SK-N-SH (cell line): ENCODE measurements at regions not wholly inside any gene's neighbourhood (a gene's known extent, or its start where the extent isn't known, plus 50 kb on each side); places are given as distances from the start of the nearest gene placed in this dataset.

Source experiments
- CTCF ChIA-PET: fragments of 300-600, 350-600 bp; formaldehyde crosslinking; extraction: SDS; loops from one replicate; lab custom pipeline; 2021; lab: Yijun Ruan, JAX
- POLR2A ChIA-PET: fragments of 350-600 bp; sonication (Branson Sonifier 250); formaldehyde crosslinking; extraction: SDS; loops from one replicate; lab custom pipeline; 2020; ENCODE audit warnings: antibody characterized with exemption, inconsistent platforms; lab: Yijun Ruan, JAX
- DNase-seq: peaks from one replicate; pipeline ENCODE4 v3.0.0; 2012
- H2AFZ ChIP-seq: fragments of 200-600 bp; sonication (generic); 2 replicates; pipeline ENCODE4 v1.8.1; 2016; ENCODE audit warnings: antibody characterized with exemption, mild to moderate bottlenecking, low read depth
- H3F3A ChIP-seq: fragments of 200-600 bp; sonication (generic); replicated peaks from 2 replicates; pipeline ENCODE3; 2016; ENCODE audit warnings: antibody characterized with exemption, mild to moderate bottlenecking; ENCODE audit not compliant: insufficient read depth
- H3K27ac ChIP-seq, 2 experiments: fragments of 200-500 bp in 1 of 2; fragments of 200-600 bp in 1 of 2; sonication (Bioruptor generic) in 1 of 2; sonication (generic), shearing (Covaris generic) in 1 of 2; 2 replicates each; pipeline versions ENCODE4 v1.5.1 to v1.6.1; 2014 to 2016; ENCODE audit warnings: low read depth in 2 of 2, inconsistent platforms in 1 of 2, low read length in 1 of 2, mild to moderate bottlenecking in 1 of 2, mixed read lengths in 1 of 2
- H3K27me3 ChIP-seq: fragments of 200-600 bp; sonication (generic), shearing (Covaris generic); 2 replicates; pipeline ENCODE4 v1.6.1; 2016; ENCODE audit warnings: mixed run types; ENCODE audit not compliant: insufficient read depth
- H3K36me3 ChIP-seq, 2 experiments: fragments of 200-500 bp in 1 of 2; fragments of 200-600 bp in 1 of 2; sonication (Bioruptor generic) in 1 of 2; sonication (generic) in 1 of 2; replicated peaks in 1 of 2; 2 replicates each; pipeline versions ENCODE3 to v1.5.1; 2014 to 2016; ENCODE audit warnings: low read length in 1 of 2, mild to moderate bottlenecking in 1 of 2; ENCODE audit not compliant: insufficient read depth in 2 of 2, control insufficient read depth in 1 of 2
- H3K4me1 ChIP-seq, 2 experiments: fragments of 200-500 bp in 1 of 2; fragments of 200-600 bp in 1 of 2; sonication (Bioruptor generic) in 1 of 2; sonication (generic), shearing (Covaris generic) in 1 of 2; 2 replicates each; pipeline versions ENCODE4 v1.5.1 to v1.6.1; 2014 to 2016; ENCODE audit warnings: low read depth in 1 of 2, low read length in 1 of 2, mixed run types in 1 of 2; ENCODE audit not compliant: insufficient read depth in 2 of 2, control insufficient read depth in 1 of 2
- H3K4me2 ChIP-seq: fragments of 200-600 bp; sonication (generic), shearing (Covaris generic); 2 replicates; pipeline ENCODE4 v1.6.1; 2017; ENCODE audit warnings: mixed run types
- H3K4me3 ChIP-seq, 2 experiments: fragments of 200-500 bp in 1 of 2; fragments of 200-600 bp in 1 of 2; sonication (Bioruptor generic) in 1 of 2; sonication (generic), shearing (Covaris generic) in 1 of 2; 2 replicates each; pipeline versions ENCODE4 v1.5.1 to v1.8.1; 2014 to 2016; ENCODE audit warnings: low read depth in 2 of 2, inconsistent platforms in 1 of 2, low read length in 1 of 2, mild to moderate bottlenecking in 1 of 2, mixed read lengths in 1 of 2, moderate library complexity in 1 of 2
- H3K79me2 ChIP-seq: fragments of 200-600 bp; sonication (generic); 2 replicates; pipeline ENCODE4 v1.8.1; 2017; ENCODE audit warnings: mild to moderate bottlenecking; ENCODE audit not compliant: insufficient read depth
- H3K9ac ChIP-seq: fragments of 200-600 bp; sonication (generic); 2 replicates; pipeline ENCODE4 v1.6.1; 2017; ENCODE audit warnings: mixed run types
- H3K9me2 ChIP-seq: fragments of 200-600 bp; sonication (generic); 2 replicates; pipeline ENCODE4 v1.6.1; 2017; ENCODE audit warnings: mixed run types
- H3K9me3 ChIP-seq: fragments of 200-600 bp; sonication (generic); 2 replicates; pipeline ENCODE4 v1.6.1; 2017; ENCODE audit warnings: mixed run types, mild to moderate bottlenecking, moderate library complexity
- H4K20me1 ChIP-seq: fragments of 200-600 bp; sonication (generic); 2 replicates; pipeline ENCODE4 v1.6.1; 2017; ENCODE audit warnings: mild to moderate bottlenecking, mixed run types; ENCODE audit not compliant: insufficient read depth
- FOXJ3 ChIP-seq: sonication (generic); formaldehyde crosslinking; IDR thresholded peaks from 2 replicates; pipeline ENCODE4 v1.5.1; 2020; ENCODE audit warnings: mild to moderate bottlenecking, missing genetic modification reagents
- FOXM1 ChIP-seq: IDR thresholded peaks from 2 replicates; pipeline ENCODE4 v1.4.0; 2012; ENCODE audit warnings: low read depth, mild to moderate bottlenecking
- GATA2 ChIP-seq: sonication (generic); formaldehyde crosslinking; IDR thresholded peaks from 2 replicates; pipeline ENCODE4 v1.5.0; 2020; ENCODE audit warnings: mild to moderate bottlenecking, missing genetic modification reagents
- NFIC ChIP-seq: IDR thresholded peaks from 2 replicates; pipeline ENCODE4 v1.4.0; 2012; ENCODE audit warnings: borderline replicate concordance
- POLR2AphosphoS5 ChIP-seq: IDR thresholded peaks from 2 replicates; pipeline ENCODE4 v1.6.1; 2012; ENCODE audit warnings: low read depth, low read length
- TCF12 ChIP-seq: IDR thresholded peaks from 2 replicates; pipeline ENCODE4 v1.4.0; 2012
- WGBS: methylation state at CpG from one replicate; pipeline ENCODE4 v1.1.6; 2017; ENCODE audit warnings: low lambda C conversion rate; 5-methylcytosine and 5-hydroxymethylcytosine counted together
- TF ChIP-seq, protein P1 (sequence below): fragments of 200-600 bp; sonication (generic); IDR thresholded peaks from 2 replicates; pipeline ENCODE4 v1.6.1; 2017; ENCODE audit warnings: antibody characterized with exemption, mild to moderate bottlenecking, moderate library complexity
- TF ChIP-seq, protein P2 (sequence below): fragments of 150-350 bp; IDR thresholded peaks from 2 replicates; pipeline ENCODE4 v1.6.1; 2017; ENCODE audit warnings: antibody characterized with exemption, low read length, low read depth, borderline replicate concordance
- TF ChIP-seq, protein P3 (sequence below): IDR thresholded peaks from 2 replicates; pipeline ENCODE4 v1.4.0; 2012; ENCODE audit warnings: low read depth, borderline replicate concordance

- Histone ChIP-seq H4K20me1 (no peaks in the 10 kb centered on the region), H3K27me3 (no peaks in the 10 kb centered on the region), H3K4me3 (no peak overlapping the region), H3K9me3 (no peaks in the 10 kb centered on the region), H3K4me2 (no peak overlapping the region), H3K36me3 (no peaks in the 10 kb centered on the region), H3K79me2 (no peaks in the 10 kb centered on the region), H3K9ac (no peak overlapping the region), H2AFZ (no peak overlapping the region), H3K9me2 (no peaks in the 10 kb centered on the region), H3K4me1 (peaks cover 0 to 6% of the 10 kb centered on the region in 2 experiments; a peak in 1 of 4 replicates), H3K27ac (no peak overlapping the region), H3F3A (no peaks in the 10 kb centered on the region)
- CTCF ChIA-PET: interaction anchor here (2.1 kb wide), 1 partner anchor 8 kb away, joined by 7 read pairs; no protein-coding TSS in a partner anchor
- POLR2A ChIA-PET: no interaction called here
- DNase-seq: no peak
- WGBS: 75% methylated on average over 12 of the region's 12 CpGs
- TF ChIP-seq GATA2 (no peak), TCF12 (no peak), POLR2AphosphoS5 (no peak), FOXM1 (no peak), NFIC (no peak)
- TF ChIP-seq, protein P1, sequence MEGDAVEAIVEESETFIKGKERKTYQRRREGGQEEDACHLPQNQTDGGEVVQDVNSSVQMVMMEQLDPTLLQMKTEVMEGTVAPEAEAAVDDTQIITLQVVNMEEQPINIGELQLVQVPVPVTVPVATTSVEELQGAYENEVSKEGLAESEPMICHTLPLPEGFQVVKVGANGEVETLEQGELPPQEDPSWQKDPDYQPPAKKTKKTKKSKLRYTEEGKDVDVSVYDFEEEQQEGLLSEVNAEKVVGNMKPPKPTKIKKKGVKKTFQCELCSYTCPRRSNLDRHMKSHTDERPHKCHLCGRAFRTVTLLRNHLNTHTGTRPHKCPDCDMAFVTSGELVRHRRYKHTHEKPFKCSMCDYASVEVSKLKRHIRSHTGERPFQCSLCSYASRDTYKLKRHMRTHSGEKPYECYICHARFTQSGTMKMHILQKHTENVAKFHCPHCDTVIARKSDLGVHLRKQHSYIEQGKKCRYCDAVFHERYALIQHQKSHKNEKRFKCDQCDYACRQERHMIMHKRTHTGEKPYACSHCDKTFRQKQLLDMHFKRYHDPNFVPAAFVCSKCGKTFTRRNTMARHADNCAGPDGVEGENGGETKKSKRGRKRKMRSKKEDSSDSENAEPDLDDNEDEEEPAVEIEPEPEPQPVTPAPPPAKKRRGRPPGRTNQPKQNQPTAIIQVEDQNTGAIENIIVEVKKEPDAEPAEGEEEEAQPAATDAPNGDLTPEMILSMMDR: no peak
Observed at GRCh38 chr11:129323896-129324502, 51.6 kb upstream of the BARX2 start.

GRCh38 chr11:129322941-129323340, 52.7 kb upstream of the BARX2 start:
- Histone ChIP-seq H3K27ac (no peak overlapping the region), H3F3A (no peaks in the 10 kb centered on the region), H3K36me3 (no peaks in the 10 kb centered on the region), H3K9me3 (no peaks in the 10 kb centered on the region), H2AFZ (no peak overlapping the region), H3K4me3 (no peak overlapping the region), H3K4me1 (peaks cover 0 to 6% of the 10 kb centered on the region in 2 experiments; a peak in 1 of 4 replicates), H3K4me2 (no peak overlapping the region), H3K27me3 (no peaks in the 10 kb centered on the region), H3K79me2 (no peaks in the 10 kb centered on the region), H4K20me1 (no peaks in the 10 kb centered on the region), H3K9ac (no peak overlapping the region), H3K9me2 (no peaks in the 10 kb centered on the region)
- ChIA-PET CTCF (interaction anchor here (2.1 kb wide), 1 partner anchor 9 kb away, joined by 7 read pairs; no protein-coding TSS in a partner anchor), POLR2A (no interaction called here)
- 89% methylated on average over 5 of the region's 8 CpGs for WGBS
- TF ChIP-seq FOXJ3 (CRISPR knock-in tag) (no peak), POLR2AphosphoS5 (no peak), NFIC (no peak)
- TF ChIP-seq, protein P2, sequence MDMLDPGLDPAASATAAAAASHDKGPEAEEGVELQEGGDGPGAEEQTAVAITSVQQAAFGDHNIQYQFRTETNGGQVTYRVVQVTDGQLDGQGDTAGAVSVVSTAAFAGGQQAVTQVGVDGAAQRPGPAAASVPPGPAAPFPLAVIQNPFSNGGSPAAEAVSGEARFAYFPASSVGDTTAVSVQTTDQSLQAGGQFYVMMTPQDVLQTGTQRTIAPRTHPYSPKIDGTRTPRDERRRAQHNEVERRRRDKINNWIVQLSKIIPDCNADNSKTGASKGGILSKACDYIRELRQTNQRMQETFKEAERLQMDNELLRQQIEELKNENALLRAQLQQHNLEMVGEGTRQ: no peak
- TF ChIP-seq, protein P3, sequence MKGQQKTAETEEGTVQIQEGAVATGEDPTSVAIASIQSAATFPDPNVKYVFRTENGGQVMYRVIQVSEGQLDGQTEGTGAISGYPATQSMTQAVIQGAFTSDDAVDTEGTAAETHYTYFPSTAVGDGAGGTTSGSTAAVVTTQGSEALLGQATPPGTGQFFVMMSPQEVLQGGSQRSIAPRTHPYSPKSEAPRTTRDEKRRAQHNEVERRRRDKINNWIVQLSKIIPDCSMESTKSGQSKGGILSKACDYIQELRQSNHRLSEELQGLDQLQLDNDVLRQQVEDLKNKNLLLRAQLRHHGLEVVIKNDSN: no peak
- no peak for DNase-seq
